Testis (tissue), 2 donors: ENCODE measurements at regions not wholly inside any gene's neighbourhood (a gene's known extent, or its start where the extent isn't known, plus 50 kb on each side); places are given as distances from the start of the nearest gene placed in this dataset.

Experiments used
- DNase-seq: peaks from one replicate; pipeline ENCODE4 v3.0.0-alpha.2; 2019
- H3K27ac ChIP-seq, 2 donors: fragments of 200-600 bp; sonication (generic); one replicate each; pipeline ENCODE4 v1.5.1; 2019
- H3K27me3 ChIP-seq: fragments of 200-600 bp; sonication (generic); one replicate; pipeline ENCODE4 v1.5.1; 2019
- H3K36me3 ChIP-seq: fragments of 200-600 bp; sonication (generic); one replicate; pipeline ENCODE4 v1.5.1; 2017; ENCODE audit warnings: low read depth; ENCODE audit errors: missing control alignments
- H3K4me1 ChIP-seq: fragments of 200-600 bp; sonication (generic); one replicate; pipeline ENCODE4 v1.5.1; 2019
- H3K4me3 ChIP-seq, 2 donors: fragments of 200-600 bp; sonication (generic); one replicate each; pipeline ENCODE4 v1.5.1; 2017 to 2019
- H3K9me3 ChIP-seq: fragments of 200-600 bp; sonication (generic); one replicate; pipeline ENCODE4 v1.5.1; 2017
- POLR2A ChIP-seq: fragments of 450-650 bp; IDR thresholded peaks from one replicate; pipeline ENCODE4 v1.6.1; 2017; ENCODE audit warnings: antibody characterized with exemption, mild to moderate bottlenecking, moderate library complexity
- WGBS, 2 donors: methylation state at CpG; one replicate each; pipeline ENCODE4 v1.1.5; 2018; 5-methylcytosine and 5-hydroxymethylcytosine counted together
- intact Hi-C: fragments of 100-400 bp; cut with DNase I; formaldehyde crosslinking; loops from one replicate; pipeline ENCODE4 v1.15.1; 2023; ENCODE audit warnings: low total_unique reads
- TF ChIP-seq, protein P1 (sequence below), 3 experiments: fragments of 450-650 bp in 2 of 3; fragments of 200-600 bp in 1 of 3; sonication (generic) in 1 of 3; IDR thresholded peaks; one replicate each; pipeline ENCODE4 v1.5.1; 2016 to 2019; ENCODE audit warnings: antibody characterized with exemption in 3 of 3, mild to moderate bottlenecking in 2 of 3, moderate library complexity in 1 of 3

GRCh38 chr21:16076465-16076864, 346.7 kb downstream of the USP25 start:
- no peaks in the 10 kb centered on the region for H3K9me3 ChIP-seq
- no peaks in the 10 kb centered on the region for H3K27me3 ChIP-seq
- peaks cover 3% of the 10 kb centered on the region for H3K4me1 ChIP-seq
- DNase-seq, result no peak
- intact Hi-C loops, result no loop called here
- H3K27ac ChIP-seq, result no peak overlapping the region
- no peaks in the 10 kb centered on the region for H3K36me3 ChIP-seq
- TF ChIP-seq, protein P1, sequence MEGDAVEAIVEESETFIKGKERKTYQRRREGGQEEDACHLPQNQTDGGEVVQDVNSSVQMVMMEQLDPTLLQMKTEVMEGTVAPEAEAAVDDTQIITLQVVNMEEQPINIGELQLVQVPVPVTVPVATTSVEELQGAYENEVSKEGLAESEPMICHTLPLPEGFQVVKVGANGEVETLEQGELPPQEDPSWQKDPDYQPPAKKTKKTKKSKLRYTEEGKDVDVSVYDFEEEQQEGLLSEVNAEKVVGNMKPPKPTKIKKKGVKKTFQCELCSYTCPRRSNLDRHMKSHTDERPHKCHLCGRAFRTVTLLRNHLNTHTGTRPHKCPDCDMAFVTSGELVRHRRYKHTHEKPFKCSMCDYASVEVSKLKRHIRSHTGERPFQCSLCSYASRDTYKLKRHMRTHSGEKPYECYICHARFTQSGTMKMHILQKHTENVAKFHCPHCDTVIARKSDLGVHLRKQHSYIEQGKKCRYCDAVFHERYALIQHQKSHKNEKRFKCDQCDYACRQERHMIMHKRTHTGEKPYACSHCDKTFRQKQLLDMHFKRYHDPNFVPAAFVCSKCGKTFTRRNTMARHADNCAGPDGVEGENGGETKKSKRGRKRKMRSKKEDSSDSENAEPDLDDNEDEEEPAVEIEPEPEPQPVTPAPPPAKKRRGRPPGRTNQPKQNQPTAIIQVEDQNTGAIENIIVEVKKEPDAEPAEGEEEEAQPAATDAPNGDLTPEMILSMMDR (IDR thresholded peaks at IDR 0.05), result no peak
- TF ChIP-seq POLR2A, result no peak
- H3K4me3 ChIP-seq, result no peak overlapping the region

GRCh38 chr21:16078382-16078781, 348.6 kb downstream of the USP25 start:
- no peaks in the 10 kb centered on the region for H3K4me1 ChIP-seq
- H3K27me3 ChIP-seq, result no peaks in the 10 kb centered on the region
- H3K4me3 ChIP-seq, result no peak overlapping the region
- DNase-seq, result no peak
- intact Hi-C loops, result no loop called here
- no peaks in the 10 kb centered on the region for H3K36me3 ChIP-seq
- no peaks in the 10 kb centered on the region for H3K9me3 ChIP-seq
- no peak overlapping the region for H3K27ac ChIP-seq
- WGBS, 2 donors, result 79 to 91% methylated on average over 2 of the region's 2 CpGs
- TF ChIP-seq, protein P1 (IDR thresholded peaks at IDR 0.05), result no peak
- TF ChIP-seq POLR2A, result no peak

DNA sequence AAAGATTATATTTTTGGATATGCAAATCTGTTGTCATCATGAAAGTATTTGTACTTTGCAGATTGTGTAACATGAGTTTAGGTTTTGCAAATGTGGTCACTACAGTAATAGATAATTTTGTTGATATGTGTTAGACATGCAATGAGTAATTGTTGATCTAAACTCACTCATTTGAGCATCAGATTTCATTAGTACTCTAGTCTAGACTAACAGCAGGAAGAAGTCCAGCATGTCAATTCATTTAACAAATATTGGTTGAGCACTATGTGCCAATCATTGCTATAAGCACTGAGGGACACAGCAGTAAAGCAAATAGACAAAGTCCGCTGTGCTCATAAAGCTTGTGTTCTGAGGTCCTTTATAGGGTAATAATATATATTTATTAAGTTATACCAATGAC, 350.0 kb downstream of the USP25 start:
- H3K4me3 ChIP-seq, result no peak overlapping the region
- no peak for DNase-seq
- no peaks in the 10 kb centered on the region for H3K4me1 ChIP-seq
- 100% methylated on average over 1 of the region's 1 CpG for WGBS, 2 donors
- no peaks in the 10 kb centered on the region for H3K27me3 ChIP-seq
- H3K27ac ChIP-seq, result no peak overlapping the region
- no peak for TF ChIP-seq POLR2A
- TF ChIP-seq, protein P1 (IDR thresholded peaks at IDR 0.05), result no peak
- intact Hi-C loops, result no loop called here
- no peaks in the 10 kb centered on the region for H3K9me3 ChIP-seq
- H3K36me3 ChIP-seq, result no peaks in the 10 kb centered on the region

- no peak for DNase-seq
- no peaks in the 10 kb centered on the region for H3K27me3 ChIP-seq
- no peaks in the 10 kb centered on the region for H3K9me3 ChIP-seq
- WGBS, 2 donors, result 74 to 89% methylated on average over 2 of the region's 2 CpGs
- H3K4me1 ChIP-seq, result no peaks in the 10 kb centered on the region
- H3K36me3 ChIP-seq, result no peaks in the 10 kb centered on the region
- no peak overlapping the region for H3K27ac ChIP-seq
- TF ChIP-seq, protein P1 (IDR thresholded peaks at IDR 0.05), result no peak
- no peak for TF ChIP-seq POLR2A
- intact Hi-C loops, result no loop called here
- H3K4me3 ChIP-seq, result no peak overlapping the region
These were observed 351.5 kb downstream of the USP25 start for GRCh38 chr21:16081304-16081703.

DNA sequence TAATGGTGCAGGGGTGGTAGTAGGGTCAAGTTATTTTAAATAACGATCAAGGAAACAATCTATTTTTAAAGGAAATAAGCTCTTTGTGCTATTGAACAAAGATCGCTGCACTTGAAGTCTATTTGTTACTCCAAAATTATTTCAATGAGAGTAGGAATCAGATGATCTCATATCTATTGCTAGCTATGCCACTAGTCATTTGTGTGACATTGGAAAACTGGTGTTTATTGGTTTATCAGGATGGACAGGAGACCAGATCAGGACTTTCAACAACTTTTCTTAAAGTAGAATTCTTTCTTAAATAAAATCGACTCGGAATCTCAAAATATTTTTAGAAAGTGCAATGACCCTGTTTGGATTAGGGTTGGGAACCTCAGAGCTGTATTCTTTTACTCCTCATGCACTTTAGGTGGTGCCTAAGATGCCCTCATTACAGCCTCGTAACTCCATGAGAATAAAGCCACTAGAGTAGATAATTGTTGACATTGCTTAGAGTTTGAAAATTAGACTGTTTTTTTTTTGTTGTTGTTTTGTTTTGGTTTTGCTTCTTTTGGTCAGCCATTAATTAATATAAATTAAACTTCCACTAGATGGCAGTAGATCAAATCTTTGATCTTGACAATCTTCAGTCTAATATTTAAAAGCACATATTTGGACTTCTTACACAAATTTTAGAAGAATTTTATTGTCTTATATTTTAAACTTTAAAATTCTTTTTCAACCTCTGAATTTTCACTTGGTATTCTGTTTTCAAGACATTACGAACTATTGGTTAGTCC, 352.4 kb downstream of the USP25 start:
- TF ChIP-seq, protein P1 (IDR thresholded peaks at IDR 0.05), result peak in 2 of 3 experiments; percentile 22 to 60
- no peak for TF ChIP-seq POLR2A
- no peak for DNase-seq
- H3K36me3 ChIP-seq, result no peaks in the 10 kb centered on the region
- H3K27me3 ChIP-seq, result no peaks in the 10 kb centered on the region
- H3K4me1 ChIP-seq, result no peaks in the 10 kb centered on the region
- no peaks in the 10 kb centered on the region for H3K9me3 ChIP-seq
- WGBS, 2 donors, result 46 to 47% methylated on average over 6 of the region's 6 CpGs
- intact Hi-C loops, result no loop called here
- peak overlapping the region in 1 of 2 donors; percentile 28 for H3K27ac ChIP-seq
- H3K4me3 ChIP-seq, result no peak overlapping the region
